T-cell (primary cell): ENCODE measurements at regions not wholly inside any gene's neighbourhood (a gene's known extent, or its start where the extent isn't known, plus 50 kb on each side); places are given as distances from the start of the nearest gene placed in this dataset.

Source experiments
- ATAC-seq, 4 experiments: fragments of 200-7000 bp in 3 of 4; fragments of 150-1000 bp in 1 of 4; cut with Tn5 transposase; replicated peaks in 1 of 4; 1 replicate in 3 of 4; 2 replicates in 1 of 4; pipeline ENCODE4 v1.10.0; 2021; ENCODE audit warnings: moderate library complexity in 3 of 4, mild to moderate bottlenecking in 2 of 4, moderate number of reproducible peaks in 1 of 4
- CTCF ChIA-PET, 2 donors: fragments of 300-600 bp; sonication (Branson Sonifier 250); formaldehyde crosslinking; loops; one replicate each; lab custom pipeline; 2022; ENCODE audit warnings: antibody characterized with exemption in 2 of 2; lab: Charles Lee
- POLR2A ChIA-PET, 2 donors: fragments of 300-600 bp; sonication (Branson Sonifier 250); formaldehyde crosslinking; loops; one replicate each; lab custom pipeline; 2022; ENCODE audit warnings: antibody characterized with exemption in 2 of 2; lab: Charles Lee
- DNase-seq, 35 experiments: peaks; one replicate each; pipeline versions ENCODE4 v3.0.0 to v3.0.0-alpha.2; 2013 to 2023
- H3K27ac ChIP-seq: one replicate; pipeline ENCODE4 v1.5.1; 2013; ENCODE audit warnings: low read length
- H3K27me3 ChIP-seq, 2 experiments: replicated peaks in 1 of 2; 1 replicate in 1 of 2; 2 replicates in 1 of 2; pipeline versions ENCODE4 v1.6.1 to v1.7.0; 2013; ENCODE audit warnings: low read length in 1 of 2, mixed read lengths in 1 of 2; ENCODE audit not compliant: control insufficient read depth in 2 of 2, insufficient read depth in 2 of 2; ENCODE audit errors: extremely low read depth in 1 of 2
- H3K36me3 ChIP-seq, 2 donors: 1 replicate in 1 of 2; 2 replicates in 1 of 2; pipeline versions ENCODE4 v1.6.1 to v1.7.0; 2013; ENCODE audit warnings: low read length in 1 of 2; ENCODE audit not compliant: control insufficient read depth in 2 of 2, insufficient read depth in 1 of 2; ENCODE audit errors: extremely low read depth in 1 of 2
- H3K4me1 ChIP-seq, 2 experiments: 1 replicate in 1 of 2; 2 replicates in 1 of 2; pipeline versions ENCODE4 v1.6.1 to v1.7.0; 2013; ENCODE audit warnings: low read length in 2 of 2, mixed read lengths in 1 of 2; ENCODE audit not compliant: insufficient read depth in 2 of 2, control insufficient read depth in 1 of 2; ENCODE audit errors: extremely low read depth in 1 of 2
- H3K4me3 ChIP-seq, 2 donors: 1 replicate in 1 of 2; 2 replicates in 1 of 2; pipeline versions ENCODE4 v1.5.1 to v1.7.0; 2013; ENCODE audit warnings: mild to moderate bottlenecking in 2 of 2, low read length in 1 of 2, moderate library complexity in 1 of 2; ENCODE audit not compliant: control insufficient read depth in 1 of 2; ENCODE audit errors: extremely low read depth in 1 of 2
- H3K9me3 ChIP-seq: 2 replicates; pipeline ENCODE4 v1.7.0; 2013
- H3K27ac Mint-ChIP-seq, 2 donors: one replicate each; pipeline ENCODE4 v1.8.0; 2020 to 2021; ENCODE audit warnings: mild to moderate bottlenecking in 2 of 2, mixed read lengths in 2 of 2
- H3K27me3 Mint-ChIP-seq, 2 donors: one replicate each; pipeline ENCODE4 v1.8.0; 2021 to 2022; ENCODE audit warnings: mixed read lengths in 2 of 2
- H3K36me3 Mint-ChIP-seq: one replicate; pipeline ENCODE4 v1.8.0; 2021; ENCODE audit warnings: mixed read lengths
- H3K4me1 Mint-ChIP-seq, 3 donors: one replicate each; pipeline ENCODE4 v1.8.0; 2020 to 2022; ENCODE audit warnings: mixed read lengths in 3 of 3, mild to moderate bottlenecking in 1 of 3
- H3K4me3 Mint-ChIP-seq, 3 donors: one replicate each; pipeline ENCODE4 v1.8.0; 2020 to 2022; ENCODE audit warnings: mild to moderate bottlenecking in 3 of 3, mixed read lengths in 3 of 3, moderate library complexity in 3 of 3
- H3K9me3 Mint-ChIP-seq, 3 donors: one replicate each; pipeline ENCODE4 v1.8.0; 2020 to 2022; ENCODE audit warnings: mixed read lengths in 3 of 3
- WGBS: methylation state at CpG from one replicate; pipeline ENCODE4 v1.1.5; 2013; ENCODE audit warnings: missing lambda C conversion rate; ENCODE audit not compliant: insufficient coverage; 5-methylcytosine and 5-hydroxymethylcytosine counted together

DNA sequence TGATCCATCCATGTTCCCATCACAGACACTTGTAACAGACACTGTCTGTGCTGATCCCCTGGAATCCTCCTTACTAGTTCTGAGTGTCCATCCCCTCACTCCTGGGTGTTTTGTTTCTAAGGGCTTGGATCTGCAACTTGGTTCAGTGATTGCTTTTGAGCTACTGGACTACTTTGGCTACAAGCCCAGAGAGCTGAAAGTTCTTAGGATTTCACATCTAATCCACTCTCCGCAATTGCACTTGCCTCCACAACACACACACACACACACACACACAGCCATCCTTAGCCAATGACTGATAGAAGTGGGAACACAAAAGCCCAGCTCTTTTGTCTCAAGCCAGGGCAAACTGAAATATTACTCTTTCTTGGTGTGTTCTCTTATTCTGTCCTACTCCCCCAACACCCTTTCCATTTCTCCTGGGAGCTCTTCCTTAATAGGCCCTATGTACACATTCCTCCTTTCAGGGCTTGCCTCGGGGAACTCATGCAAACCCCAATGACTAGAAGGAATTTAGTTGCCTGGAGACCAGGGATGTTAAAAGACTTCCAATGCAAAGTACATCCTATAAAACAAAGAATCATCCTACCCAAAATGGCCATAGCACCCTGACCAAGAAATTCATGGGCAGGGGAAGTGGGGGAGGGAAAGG is 206.1 kb upstream of the UBE2E2 start:
- CTCF ChIA-PET, result no interaction called here

DNA sequence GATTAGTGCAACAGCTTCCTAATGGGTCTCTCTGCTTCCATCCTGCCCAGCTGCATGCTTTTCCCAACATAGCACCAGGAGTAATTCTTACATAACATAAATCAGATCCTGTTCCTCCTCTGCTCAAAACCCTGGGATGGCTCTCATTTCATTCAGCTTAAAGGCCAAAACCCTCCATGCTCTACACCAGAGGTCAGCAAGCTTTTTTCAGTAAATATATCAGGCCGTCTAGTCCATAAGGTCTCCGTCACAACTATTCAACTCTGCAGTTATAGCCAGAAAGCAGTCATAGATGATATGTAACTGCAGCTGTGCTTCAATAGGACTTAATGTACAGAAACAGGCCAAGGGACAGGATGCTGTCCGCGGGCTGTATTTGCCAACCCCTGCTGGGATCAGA is 202.8 kb upstream of the UBE2E2 start:
- H3K27me3 Mint-ChIP-seq, result no peaks in the 10 kb centered on the region
- POLR2A ChIA-PET, result no interaction called here
- Histone ChIP-seq H3K27me3 (no peaks in the 10 kb centered on the region), H3K4me3 (no peak overlapping the region), H3K27ac (no peak overlapping the region), H3K4me1 (no peaks in the 10 kb centered on the region), H3K36me3 (no peaks in the 10 kb centered on the region), H3K9me3 (no peaks in the 10 kb centered on the region)
- no peaks in the 10 kb centered on the region for H3K4me1 Mint-ChIP-seq
- no peak overlapping the region for H3K4me3 Mint-ChIP-seq
- ATAC-seq (no peak), DNase-seq (no peak)
- no peaks in the 10 kb centered on the region for H3K9me3 Mint-ChIP-seq
- CTCF ChIA-PET, result interaction anchor here in 1 of 2 donors (0.6 kb wide), 1 partner anchor 17 kb away, joined by 3 read pairs; no protein-coding TSS in a partner anchor
- no peaks in the 10 kb centered on the region for H3K36me3 Mint-ChIP-seq
- no peak overlapping the region for H3K27ac Mint-ChIP-seq
- WGBS, result 100% methylated on average over 2 of the region's 4 CpGs

More for the DNA sequence above, 206.1 kb upstream of the UBE2E2 start:
- Mint-ChIP-seq H3K4me3 (no peak overlapping the region), H3K9me3 (no peaks in the 10 kb centered on the region), H3K27me3 (no peaks in the 10 kb centered on the region), H3K4me1 (no peaks in the 10 kb centered on the region), H3K27ac (no peak overlapping the region), H3K36me3 (no peaks in the 10 kb centered on the region)
- H3K4me3 ChIP-seq, result no peak overlapping the region
- DNase-seq (no peak), ATAC-seq (no peak)
- no peaks in the 10 kb centered on the region for H3K27me3 ChIP-seq
- POLR2A ChIA-PET, result no interaction called here
- H3K36me3 ChIP-seq, result no peaks in the 10 kb centered on the region
- no peaks in the 10 kb centered on the region for H3K9me3 ChIP-seq
- H3K27ac ChIP-seq, result no peak overlapping the region
- 100% methylated on average over 1 of the region's 2 CpGs for WGBS
- H3K4me1 ChIP-seq, result no peaks in the 10 kb centered on the region

DNA sequence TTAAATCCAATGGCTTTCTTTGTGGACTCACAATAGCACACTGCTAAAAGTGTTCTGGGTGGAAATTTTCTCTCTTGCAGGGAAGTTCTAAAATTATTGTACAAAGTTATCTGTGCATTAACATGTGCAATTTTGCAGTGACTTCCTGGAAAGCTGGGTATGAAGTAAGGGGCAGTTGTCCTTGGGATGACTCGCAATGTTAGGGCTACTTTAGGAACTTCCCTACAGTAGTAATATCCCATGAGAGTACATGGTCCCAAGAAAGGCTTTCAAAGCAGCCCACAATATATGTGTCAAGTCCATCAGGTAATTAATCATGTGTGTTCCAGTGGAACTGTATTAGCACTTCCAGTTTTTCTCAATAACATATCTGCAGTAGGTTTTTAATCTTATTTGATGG is 201.0 kb upstream of the UBE2E2 start:
- Histone ChIP-seq H3K36me3 (no peaks in the 10 kb centered on the region), H3K4me3 (no peak overlapping the region), H3K9me3 (no peaks in the 10 kb centered on the region), H3K4me1 (no peaks in the 10 kb centered on the region), H3K27ac (no peak overlapping the region), H3K27me3 (no peaks in the 10 kb centered on the region)
- Mint-ChIP-seq H3K27me3 (no peaks in the 10 kb centered on the region), H3K36me3 (no peaks in the 10 kb centered on the region), H3K9me3 (no peaks in the 10 kb centered on the region), H3K27ac (no peak overlapping the region), H3K4me1 (no peaks in the 10 kb centered on the region), H3K4me3 (no peak overlapping the region)
- DNase-seq, result no peak
- WGBS, result no CpG with 5 or more reads among the region's 1 CpG
- POLR2A ChIA-PET, result no interaction called here
- CTCF ChIA-PET, result interaction anchor here in 1 of 2 donors (0.7 kb wide), 1 partner anchor 597 kb away, joined by 3 read pairs; no protein-coding TSS in a partner anchor
- ATAC-seq, result no peak

DNA sequence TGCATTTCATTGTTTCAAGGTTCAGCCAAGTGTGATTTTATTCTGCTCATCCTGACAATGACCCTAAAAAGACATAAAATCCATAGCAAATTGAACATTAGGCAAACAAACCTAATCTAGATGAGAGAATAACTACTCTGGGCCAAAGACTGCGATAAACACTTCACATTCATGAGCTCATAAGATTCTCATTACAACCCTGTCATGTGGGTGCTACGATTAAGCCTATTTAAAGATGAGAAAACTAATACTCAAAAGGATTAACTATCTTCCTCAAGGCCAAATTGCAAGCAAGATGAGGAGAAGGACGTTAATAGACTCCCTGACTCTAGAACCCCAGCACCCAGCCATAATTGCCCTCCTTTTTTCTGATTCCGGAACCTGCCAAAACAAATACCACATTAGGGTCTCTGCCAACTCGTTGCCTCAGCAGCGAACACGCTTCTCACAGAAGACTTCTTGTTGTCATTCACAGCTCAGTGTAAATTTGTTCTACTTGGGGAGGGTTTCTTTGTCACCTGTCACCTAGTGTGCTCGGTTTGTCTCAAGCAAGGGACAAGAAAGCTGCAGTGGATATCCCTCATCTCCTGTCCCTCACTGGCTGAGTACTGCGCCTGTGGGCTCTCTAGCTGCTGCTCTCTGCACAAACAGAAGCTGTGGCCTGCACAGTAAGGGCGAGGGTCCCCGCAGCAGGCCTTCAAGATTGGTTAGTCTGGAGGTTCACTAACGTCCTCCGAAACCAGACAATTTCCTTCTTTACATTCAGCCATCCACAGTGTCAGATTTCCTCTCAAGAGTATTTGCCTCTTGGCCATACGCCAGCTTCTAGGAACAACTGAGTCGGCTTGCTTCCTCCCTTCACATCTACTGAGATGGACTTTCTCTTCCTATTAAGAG is 200.0 kb upstream of the UBE2E2 start:
- H3K36me3 ChIP-seq, result no peaks in the 10 kb centered on the region
- DNase-seq (no peak), ATAC-seq (no peak)
- CTCF ChIA-PET, result no interaction called here
- H3K4me1 ChIP-seq, result no peaks in the 10 kb centered on the region
- H3K27ac ChIP-seq, result no peak overlapping the region
- H3K4me1 Mint-ChIP-seq, result no peaks in the 10 kb centered on the region
- H3K27me3 Mint-ChIP-seq, result no peaks in the 10 kb centered on the region
- no peaks in the 10 kb centered on the region for H3K36me3 Mint-ChIP-seq
- H3K27ac Mint-ChIP-seq, result no peak overlapping the region
- no peaks in the 10 kb centered on the region for H3K9me3 Mint-ChIP-seq
- POLR2A ChIA-PET, result no interaction called here
- H3K27me3 ChIP-seq, result no peaks in the 10 kb centered on the region
- H3K9me3 ChIP-seq, result no peaks in the 10 kb centered on the region
- no peak overlapping the region for H3K4me3 ChIP-seq
- 82% methylated on average over 8 of the region's 15 CpGs for WGBS
- H3K4me3 Mint-ChIP-seq, result no peak overlapping the region

DNA sequence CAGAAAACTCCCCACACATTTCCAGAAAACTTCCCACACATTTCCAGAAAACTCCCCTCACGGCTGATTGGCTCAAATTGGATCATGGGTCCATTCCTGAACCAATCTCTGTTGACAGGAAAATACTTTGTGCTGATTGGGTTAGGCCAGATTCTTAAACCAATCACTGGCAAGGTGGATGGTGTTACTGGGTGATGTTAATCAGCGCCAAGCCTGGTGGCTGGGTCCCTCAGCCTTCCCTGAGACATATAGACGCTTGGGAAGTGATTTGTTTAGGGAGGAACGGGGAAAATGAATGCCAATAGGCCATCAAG is 199.4 kb upstream of the UBE2E2 start:
- no peaks in the 10 kb centered on the region for H3K4me1 ChIP-seq
- POLR2A ChIA-PET, result no interaction called here

DNA sequence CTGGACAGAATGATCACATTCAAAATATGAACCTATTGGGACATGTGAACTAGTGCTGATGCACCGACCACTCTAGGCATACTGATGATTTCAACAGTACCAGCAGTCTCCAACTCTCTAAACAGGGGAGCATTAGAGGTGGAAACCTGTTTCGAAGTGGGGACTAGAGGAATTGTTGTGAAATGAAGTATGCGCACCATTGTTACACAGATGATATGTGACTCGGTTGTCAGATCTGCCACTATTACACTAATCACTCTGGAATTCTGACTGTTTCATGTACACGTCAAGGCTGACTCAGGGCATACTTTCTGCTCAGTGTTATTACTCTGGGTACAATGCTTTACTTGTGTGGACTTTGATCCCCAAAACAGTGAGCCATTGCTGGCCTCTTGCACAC is 198.2 kb upstream of the UBE2E2 start:
- no peak overlapping the region for H3K4me3 ChIP-seq
- H3K4me1 Mint-ChIP-seq, result no peaks in the 10 kb centered on the region
- DNase-seq, result no peak
- WGBS, result 100% methylated on average over 1 of the region's 5 CpGs
- no peak overlapping the region for H3K4me3 Mint-ChIP-seq
- CTCF ChIA-PET, result no interaction called here
- no peaks in the 10 kb centered on the region for H3K9me3 Mint-ChIP-seq
- no peaks in the 10 kb centered on the region for H3K36me3 ChIP-seq
- POLR2A ChIA-PET, result no interaction called here
- no peaks in the 10 kb centered on the region for H3K9me3 ChIP-seq
- H3K4me1 ChIP-seq, result no peaks in the 10 kb centered on the region
- H3K27ac ChIP-seq, result no peak overlapping the region
- H3K36me3 Mint-ChIP-seq, result no peaks in the 10 kb centered on the region
- H3K27me3 ChIP-seq, result no peaks in the 10 kb centered on the region
- H3K27ac Mint-ChIP-seq, result no peak overlapping the region
- no peaks in the 10 kb centered on the region for H3K27me3 Mint-ChIP-seq
- ATAC-seq, result no peak

More for the DNA sequence above, 199.4 kb upstream of the UBE2E2 start:
- Mint-ChIP-seq H3K9me3 (no peaks in the 10 kb centered on the region), H3K27me3 (no peaks in the 10 kb centered on the region), H3K4me3 (no peak overlapping the region), H3K27ac (no peak overlapping the region), H3K4me1 (no peaks in the 10 kb centered on the region), H3K36me3 (no peaks in the 10 kb centered on the region)
- Histone ChIP-seq H3K27me3 (no peaks in the 10 kb centered on the region), H3K4me3 (no peak overlapping the region), H3K36me3 (no peaks in the 10 kb centered on the region), H3K9me3 (no peaks in the 10 kb centered on the region), H3K27ac (no peak overlapping the region)
- ATAC-seq (no peak), DNase-seq (no peak)
- 83% methylated on average over 1 of the region's 4 CpGs for WGBS
- CTCF ChIA-PET, result no interaction called here
